Fibroblast of skin of abdomen (primary cell): ENCODE measurements at regions not wholly inside any gene's neighbourhood (a gene's known extent, or its start where the extent isn't known, plus 50 kb on each side); places are given as distances from the start of the nearest gene placed in this dataset.
"Not testable (repeated sequence)": the region's sequence is repeated elsewhere in the genome, so short reads cannot be mapped to it uniquely, and the experiment has no call there.

Experiments used
- DNase-seq: peaks from one replicate; pipeline ENCODE4 v3.0.0-alpha.2; 2013

DNA sequence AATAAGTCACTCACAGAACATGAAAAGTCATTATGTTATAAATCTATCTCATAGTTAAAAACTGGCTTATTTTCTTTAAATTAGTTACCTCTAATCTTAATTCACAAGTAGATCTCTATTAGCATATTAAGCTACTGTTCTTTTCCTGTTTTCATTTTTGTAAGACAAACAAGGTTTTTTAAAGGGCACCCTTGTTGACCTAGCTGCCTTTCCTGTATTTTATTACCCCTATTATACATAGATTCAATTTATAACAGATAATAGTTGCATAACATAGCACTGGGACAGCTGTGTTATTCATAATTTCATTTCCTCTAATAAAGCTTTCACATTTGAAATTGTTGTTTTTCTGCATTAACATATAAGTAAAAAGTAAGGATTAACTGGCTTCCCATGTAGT, 1500.7 kb upstream of the FLRT2 start:
- no peak for DNase-seq

- no peak for DNase-seq
Observed at GRCh38 chr14:84029720-84030119, 1500.2 kb upstream of the FLRT2 start.

- DNase-seq = peak; percentile 78
Observed at GRCh38 chr14:84036840-84037239, 1493.1 kb upstream of the FLRT2 start.

- DNase-seq = no peak
Observed at GRCh38 chr14:84037593-84037992, 1492.4 kb upstream of the FLRT2 start.

- no peak for DNase-seq
Observed at GRCh38 chr14:84040101-84040500, 1489.8 kb upstream of the FLRT2 start.

- peak; percentile 39 for DNase-seq
Observed at GRCh38 chr14:84041421-84041820, 1488.5 kb upstream of the FLRT2 start.

- no peak for DNase-seq
Observed at GRCh38 chr14:84042992-84043391, 1487.0 kb upstream of the FLRT2 start.

DNA sequence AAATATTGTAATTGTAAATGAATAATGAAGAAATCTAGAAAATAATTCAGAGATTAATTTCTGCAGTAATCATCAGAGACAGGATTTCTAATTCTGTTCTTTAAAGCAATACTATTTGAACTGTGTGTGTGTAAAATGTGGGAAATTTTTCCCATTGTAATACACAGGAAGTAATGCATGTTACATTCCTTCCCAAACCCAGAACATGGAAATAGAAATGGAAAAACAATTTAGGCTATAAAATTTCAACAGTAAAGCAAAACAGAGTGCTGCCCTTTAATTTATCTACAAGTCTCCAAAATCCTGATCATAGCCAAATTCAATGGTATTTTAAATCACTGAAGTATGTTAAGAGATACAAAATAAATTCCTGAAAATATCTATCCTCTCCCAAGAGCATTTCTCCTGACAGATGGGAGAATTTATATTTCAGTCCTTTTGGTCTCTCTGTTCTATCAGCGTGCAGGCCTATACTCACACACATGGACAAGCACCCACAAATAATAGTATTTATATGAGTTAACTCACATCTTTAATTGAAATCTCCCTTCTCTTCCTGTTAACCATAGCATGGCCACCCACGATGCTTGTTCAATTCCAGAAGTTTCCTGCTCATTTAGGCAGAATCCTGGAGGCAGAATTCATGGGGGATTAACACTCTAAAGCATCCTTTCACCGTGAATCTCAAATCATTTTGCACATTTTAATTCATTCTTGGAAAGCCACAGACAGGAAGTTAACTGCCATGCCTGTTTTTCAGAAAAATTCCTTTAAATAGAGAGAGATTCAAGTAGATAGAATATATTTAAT, 1465.4 kb upstream of the FLRT2 start:
- peak; percentile 81 for DNase-seq

GRCh38 chr14:84065811-84066210, 1464.1 kb upstream of the FLRT2 start:
- no peak for DNase-seq

- DNase-seq = no peak
Observed at GRCh38 chr14:84068288-84068687, 1461.7 kb upstream of the FLRT2 start.

DNA sequence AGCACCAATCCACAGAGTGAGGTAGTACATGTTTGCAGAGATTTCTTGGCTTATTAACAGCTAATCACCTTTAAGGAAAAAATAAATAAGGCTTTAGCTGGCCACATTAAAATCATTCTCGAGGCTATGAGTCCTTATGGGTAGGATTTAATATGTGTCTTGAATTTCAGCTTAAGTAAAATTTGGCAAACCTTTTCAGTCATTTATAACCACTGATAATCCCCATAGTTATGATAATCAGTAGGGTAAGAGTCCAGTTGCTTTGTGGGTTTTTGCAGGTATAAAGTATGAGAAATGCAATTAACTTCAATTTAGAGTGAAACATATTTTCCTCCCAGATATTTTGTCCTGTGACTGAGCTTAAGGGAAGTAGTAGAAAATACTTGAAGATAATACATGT, 1458.9 kb upstream of the FLRT2 start:
- no peak for DNase-seq

DNA sequence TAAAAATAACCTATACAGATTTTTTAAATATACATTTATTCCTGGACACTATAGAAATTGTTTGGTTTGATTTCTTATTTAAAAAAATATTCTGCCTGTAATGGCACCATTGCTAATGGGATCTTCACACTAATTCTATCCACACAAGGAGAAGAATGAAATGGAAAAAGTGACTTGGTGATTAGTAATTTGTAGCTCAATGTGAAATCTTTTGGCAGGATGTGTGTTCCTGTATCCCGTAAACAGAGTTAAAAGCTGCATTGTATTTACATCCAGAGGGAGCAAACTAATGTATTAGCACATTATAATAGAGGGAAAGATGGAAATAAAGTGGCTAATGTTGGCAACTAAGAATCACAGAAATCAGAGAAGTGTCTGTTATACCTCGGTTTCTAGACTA, 1455.3 kb upstream of the FLRT2 start:
- no peak for DNase-seq

DNA sequence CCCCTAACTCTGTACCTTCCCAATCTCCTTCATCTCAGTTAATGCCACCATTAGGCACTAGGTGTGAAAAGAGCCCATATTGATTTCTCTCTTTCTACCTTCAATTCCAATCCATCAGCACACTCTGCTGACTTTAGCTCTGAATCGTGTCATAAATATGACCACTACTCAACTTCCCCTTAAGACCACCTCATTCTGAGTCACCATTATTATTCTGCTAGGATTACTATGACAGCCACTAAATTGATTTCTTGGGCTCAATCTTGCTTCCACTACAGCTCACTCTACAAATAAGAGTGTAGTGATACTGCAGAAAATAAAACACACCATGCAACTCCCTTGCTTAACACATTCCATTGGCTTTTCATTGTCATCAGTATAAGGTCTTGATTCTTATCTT, 1449.0 kb upstream of the FLRT2 start:
- DNase-seq = peak; percentile 21

- DNase-seq = no peak
Observed at GRCh38 chr14:84084056-84084630, 1445.8 kb upstream of the FLRT2 start.

DNA sequence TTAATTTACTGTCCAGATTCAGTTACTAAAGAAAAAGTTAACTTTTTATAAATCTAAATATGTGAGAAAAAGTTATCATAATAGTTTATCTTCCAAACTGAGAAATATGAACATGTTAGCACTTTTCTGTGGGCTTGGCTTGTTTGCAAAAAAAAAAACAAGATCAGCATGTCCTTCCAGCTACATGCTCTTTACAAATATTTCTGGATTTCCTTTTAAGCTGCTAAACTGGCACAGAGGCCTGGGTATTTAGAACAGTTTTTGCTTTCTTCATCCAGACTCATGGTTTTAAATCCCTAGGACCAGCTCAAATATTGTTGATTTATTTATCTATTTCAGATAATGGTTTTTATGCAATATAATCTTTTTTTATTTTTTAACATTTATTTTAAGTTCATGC, 1444.5 kb upstream of the FLRT2 start:
- no peak for DNase-seq

DNA sequence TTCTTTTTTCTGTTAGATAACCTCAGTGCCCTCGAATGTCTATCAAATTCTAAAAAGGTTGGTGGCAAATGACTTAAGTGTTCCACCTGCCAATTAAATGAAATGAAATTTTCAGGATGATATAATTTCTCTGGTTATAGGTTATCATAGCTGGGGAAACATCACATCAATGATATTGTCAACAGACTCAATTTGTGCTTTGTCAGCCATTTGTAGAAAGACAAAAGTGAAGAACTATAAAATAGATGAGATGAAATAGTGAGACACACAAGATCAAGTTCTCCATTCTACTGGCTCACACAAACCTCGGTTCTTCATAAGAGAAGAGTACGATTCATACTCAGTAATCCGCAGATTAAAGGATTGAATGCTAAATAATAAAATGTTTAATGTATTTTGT, 1443.2 kb upstream of the FLRT2 start:
- DNase-seq = no peak

GRCh38 chr14:84087986-84088531, 1441.9 kb upstream of the FLRT2 start:
- DNase-seq = peak; percentile 87

GRCh38 chr14:84090837-84091236, 1439.1 kb upstream of the FLRT2 start:
- DNase-seq = peak; percentile 14

- peak; percentile 78 for DNase-seq
Observed at GRCh38 chr14:84095681-84096080, 1434.3 kb upstream of the FLRT2 start.

- no peak for DNase-seq
Observed at GRCh38 chr14:84098261-84098660, 1431.7 kb upstream of the FLRT2 start.

DNA sequence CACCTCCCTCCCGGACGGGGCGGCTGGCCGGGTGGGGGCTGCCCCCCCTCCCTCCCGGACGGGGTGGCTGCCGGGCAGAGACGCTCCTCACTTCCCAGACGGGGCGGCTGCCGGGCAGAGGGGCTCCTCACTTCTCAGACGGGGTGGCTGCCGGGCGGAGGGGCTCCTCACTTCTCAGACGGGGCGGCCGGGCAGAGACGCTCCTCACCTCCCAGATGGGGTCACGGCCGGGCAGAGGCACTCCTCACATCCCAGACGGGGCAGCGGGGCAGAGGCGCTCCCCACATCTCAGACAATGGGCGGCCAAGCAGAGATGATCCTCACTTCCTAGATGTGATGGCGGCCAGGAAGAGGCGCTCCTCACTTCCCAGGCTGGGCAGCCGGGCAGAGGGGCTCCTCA, 1430.4 kb upstream of the FLRT2 start:
- not testable (repeated sequence) for DNase-seq

- DNase-seq = no peak
Observed at GRCh38 chr14:84107835-84108343, 1422.1 kb upstream of the FLRT2 start.

GRCh38 chr14:84108746-84109457, 1421.0 kb upstream of the FLRT2 start:
- DNase-seq = peak; percentile 15
